HG02981 (cell line): ENCODE measurements at regions not wholly inside any gene's neighbourhood (a gene's known extent, or its start where the extent isn't known, plus 50 kb on each side); places are given as distances from the start of the nearest gene placed in this dataset.
"Not testable (repeated sequence)": the region's sequence is repeated elsewhere in the genome, so short reads cannot be mapped to it uniquely, and the experiment has no call there.

ENCODE experiments used
- ATAC-seq: cut with Tn5 transposase; IDR thresholded peaks from one replicate; pipeline ENCODE4 v1.9.1; 2021; ENCODE audit warnings: mild to moderate bottlenecking, moderate library complexity; ENCODE audit not compliant: unreplicated experiment

DNA sequence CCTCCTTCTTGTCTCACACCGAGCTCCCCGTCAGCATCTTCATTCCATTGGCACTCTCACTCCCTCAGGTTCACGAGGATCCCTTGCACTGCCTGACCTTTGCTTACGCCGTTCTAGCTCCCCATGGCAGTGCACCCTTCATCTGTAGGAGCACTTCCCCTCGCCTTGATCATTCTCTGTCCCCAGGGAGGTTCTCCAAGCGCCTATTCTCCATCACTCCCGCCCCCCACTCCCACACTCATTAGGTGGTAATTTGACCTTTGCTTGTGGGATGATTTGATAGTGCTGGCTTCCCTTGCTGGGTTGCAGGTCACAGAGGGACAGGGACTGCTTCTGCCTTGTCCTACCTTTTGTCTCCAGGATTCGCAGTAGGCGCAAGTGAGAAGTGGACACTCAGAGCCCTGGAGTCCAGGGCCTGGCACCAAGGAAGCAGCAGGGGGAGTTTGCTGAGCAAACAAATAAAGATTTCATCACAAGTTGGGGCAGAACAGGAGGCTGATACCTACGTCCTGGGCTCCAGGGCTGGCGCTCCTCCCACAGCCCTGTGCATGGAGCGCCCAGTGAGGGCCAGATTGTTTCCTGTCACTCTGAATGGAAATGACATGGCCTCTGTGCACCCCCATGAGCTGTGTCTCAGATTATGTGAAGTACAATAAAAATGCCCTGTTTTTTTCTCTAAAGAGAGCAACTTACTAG lies 82.0 kb upstream of the RUNX3 start:
- ATAC-seq, result no peak

DNA sequence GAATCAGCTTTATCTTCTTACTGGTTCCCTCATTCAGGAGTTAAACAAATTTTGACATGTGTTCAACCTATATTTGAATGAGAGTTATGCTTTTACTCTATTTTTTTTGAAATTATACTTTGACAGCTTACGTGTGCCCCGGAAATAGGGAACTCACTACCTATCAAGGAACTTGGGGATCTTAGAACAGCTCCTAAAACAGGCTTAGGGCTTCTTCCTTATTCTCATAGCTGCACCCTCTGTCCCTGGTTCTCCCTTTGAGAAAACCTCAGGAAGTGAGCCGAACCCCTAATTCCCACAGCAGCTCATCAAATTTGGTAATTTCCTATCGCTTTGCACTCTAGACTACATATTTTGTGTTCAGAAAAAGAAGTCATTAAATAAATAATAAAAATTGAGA lies 81.2 kb upstream of the RUNX3 start:
- no peak for ATAC-seq

DNA sequence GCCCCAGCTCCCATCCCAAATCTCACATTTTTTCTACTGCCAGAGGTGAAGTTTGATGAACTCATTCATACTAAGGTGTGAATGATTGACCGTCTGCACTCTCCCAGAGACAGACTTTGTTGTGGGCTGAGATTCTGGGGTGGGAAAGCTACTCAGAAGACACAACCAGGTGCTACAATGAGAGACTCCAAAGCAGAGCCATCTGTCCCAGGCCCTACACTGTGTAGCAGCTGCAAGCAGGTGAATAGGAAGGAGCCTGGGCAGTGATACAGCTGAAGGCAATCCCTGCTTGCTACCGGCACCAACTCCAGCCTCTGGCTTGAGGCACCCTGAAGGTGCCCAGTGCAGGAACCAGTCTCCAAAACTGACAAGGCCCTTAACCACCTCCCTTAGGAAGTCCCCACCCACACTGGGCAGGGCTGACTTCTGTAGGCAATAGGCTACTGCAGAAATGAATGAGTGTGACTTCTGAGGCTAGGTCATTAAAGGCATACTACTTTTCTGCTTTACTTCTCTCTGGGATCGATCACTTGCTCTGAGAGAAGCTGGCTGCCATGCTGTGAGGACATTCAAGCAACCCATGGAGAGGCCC lies 79.7 kb upstream of the RUNX3 start:
- no peak for ATAC-seq

DNA sequence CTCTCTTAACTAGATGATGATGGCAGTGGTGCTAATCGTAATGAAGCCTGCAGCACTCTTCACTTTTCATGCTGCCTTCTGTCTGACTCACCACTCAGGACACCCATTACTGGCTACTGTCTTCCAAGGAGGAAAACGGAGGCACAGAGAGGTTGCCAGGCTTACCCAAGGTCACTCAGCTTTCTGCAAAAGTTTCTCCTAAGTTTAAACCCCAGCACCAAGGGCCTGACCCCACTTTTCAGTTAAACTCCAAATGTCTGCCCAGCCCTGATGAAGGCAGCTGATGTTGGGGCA lies 78.1 kb upstream of the RUNX3 start:
- no peak for ATAC-seq

DNA sequence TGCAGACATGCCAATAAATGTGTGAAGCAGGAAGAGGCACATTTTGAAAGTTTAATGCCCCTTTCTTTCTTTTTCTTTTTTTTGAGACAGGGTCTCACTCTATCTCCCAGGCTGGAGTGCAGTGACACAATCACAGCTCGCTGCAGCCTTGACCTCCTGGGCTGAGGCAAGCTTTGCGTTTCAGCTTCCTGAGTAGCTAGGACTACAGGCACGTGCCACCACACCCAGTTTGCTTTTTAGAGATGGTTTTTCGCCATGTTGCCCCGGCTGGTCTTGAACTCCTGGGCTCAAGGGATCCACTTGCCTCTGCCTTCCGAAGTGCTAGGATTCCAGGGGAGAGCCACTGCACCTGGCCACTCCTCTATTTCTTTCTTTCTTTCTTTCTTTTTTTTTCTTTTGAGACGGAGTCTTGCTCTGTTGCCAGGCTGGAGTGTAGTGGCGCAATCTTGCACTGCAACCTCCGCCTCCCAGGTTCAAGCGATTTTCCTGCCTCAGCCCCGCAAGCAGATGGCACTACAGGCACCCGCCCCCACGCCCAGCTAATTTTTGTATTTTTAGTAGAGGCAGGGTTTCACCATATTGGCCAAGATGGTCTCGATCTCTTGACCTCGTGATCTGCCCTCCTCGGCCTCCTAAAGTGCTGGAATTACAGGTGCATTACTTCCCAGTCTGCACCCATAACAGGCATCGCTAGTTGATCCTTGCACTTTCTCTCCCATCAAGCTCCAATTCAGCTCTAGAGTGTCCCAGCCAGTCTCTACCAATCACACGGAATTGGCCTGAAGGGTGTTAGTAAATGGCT lies 77.5 kb upstream of the RUNX3 start:
- ATAC-seq, result not testable (repeated sequence)

DNA sequence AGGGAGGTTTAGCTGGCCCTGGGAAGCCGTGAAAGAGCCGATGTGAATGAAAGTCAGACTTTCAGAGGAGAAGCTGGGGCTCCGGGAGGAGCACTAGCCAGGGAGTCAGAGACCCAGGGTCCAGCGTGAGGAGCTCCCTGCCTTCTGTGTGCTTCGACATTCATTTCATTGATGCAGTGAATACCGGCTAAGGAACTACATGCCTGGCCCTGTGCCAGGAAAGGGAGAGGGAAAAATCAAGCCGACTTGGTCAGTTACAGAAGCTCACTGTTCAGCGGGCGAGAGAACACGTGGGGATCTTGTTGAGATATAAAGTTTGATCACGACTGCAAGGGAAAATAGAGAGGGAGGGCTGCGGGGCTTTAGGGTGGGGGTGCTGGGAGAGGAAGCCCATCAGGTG lies 76.7 kb upstream of the RUNX3 start:
- no peak for ATAC-seq

DNA sequence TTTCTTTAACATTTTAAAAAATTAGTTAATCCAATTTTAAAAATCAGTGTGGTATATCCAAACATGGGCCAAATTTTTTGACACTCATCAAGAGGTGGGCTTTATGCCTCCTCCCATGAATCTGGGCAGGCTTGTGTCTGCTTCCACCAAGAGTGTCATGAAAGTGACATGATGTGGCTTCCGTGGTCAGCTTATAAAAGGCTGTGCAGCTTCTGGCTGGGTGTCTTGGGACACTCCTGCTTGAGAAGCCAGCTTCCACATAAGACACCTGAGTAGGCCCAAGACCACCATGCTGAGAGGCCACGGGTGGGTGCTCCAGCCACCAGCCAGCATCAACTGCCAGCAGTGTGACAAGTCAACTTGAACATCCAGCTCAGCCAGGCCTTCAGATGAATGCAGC lies 74.3 kb upstream of the RUNX3 start:
- ATAC-seq, result no peak

DNA sequence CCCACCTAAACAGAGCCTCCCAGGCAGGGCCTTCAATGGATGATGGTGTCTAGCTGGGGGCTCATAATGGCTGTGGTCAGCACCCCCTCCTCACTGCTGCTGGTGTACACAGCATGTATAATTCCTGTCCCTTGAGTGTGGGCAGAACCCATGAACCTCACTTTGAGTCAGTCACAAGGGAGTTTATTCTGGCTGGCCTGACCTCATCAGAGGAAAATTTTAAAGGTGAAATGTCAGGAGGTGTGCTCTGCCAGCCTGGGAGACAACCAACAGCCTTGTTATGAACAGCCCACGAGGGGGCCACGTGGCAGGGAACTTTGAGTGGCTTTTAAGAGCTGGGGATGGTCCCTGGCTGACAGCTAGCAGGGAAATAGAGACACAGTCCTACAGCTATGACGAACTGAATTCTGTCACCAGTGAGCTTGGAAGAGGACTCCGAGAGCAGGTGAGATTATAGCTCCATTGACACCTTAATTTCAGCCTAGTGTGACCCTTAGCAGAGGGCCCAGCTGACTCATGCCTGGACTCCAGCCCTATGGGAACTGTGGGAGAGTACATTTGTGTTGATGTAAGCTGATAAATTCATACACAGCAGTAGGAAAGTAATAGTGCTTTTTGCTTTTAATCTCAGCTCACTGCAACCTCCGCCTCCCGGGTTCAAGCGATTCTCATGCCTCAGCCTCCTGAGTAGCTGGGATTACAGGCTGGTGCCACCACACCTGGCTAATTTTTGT lies 73.5 kb upstream of the RUNX3 start:
- ATAC-seq, result no peak

DNA sequence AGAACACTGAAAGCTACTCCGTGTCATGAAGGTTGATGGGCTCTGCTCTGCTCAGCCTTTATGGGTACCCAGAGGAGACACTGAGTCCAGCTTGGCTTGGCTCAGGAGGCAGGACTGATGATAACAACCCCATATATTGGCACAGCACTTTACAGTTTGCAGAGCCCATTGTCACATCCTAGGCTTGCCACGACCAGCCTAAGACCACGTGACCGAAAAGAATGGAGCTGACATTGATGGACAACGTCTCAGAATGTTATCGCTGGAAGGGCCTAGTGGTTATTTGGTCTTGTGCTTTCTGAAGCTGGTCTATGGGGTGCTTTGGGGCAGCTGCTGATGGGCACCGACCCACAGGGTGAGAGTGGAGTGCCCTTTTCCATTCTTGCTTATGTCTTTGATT lies 72.9 kb upstream of the RUNX3 start:
- no peak for ATAC-seq

DNA sequence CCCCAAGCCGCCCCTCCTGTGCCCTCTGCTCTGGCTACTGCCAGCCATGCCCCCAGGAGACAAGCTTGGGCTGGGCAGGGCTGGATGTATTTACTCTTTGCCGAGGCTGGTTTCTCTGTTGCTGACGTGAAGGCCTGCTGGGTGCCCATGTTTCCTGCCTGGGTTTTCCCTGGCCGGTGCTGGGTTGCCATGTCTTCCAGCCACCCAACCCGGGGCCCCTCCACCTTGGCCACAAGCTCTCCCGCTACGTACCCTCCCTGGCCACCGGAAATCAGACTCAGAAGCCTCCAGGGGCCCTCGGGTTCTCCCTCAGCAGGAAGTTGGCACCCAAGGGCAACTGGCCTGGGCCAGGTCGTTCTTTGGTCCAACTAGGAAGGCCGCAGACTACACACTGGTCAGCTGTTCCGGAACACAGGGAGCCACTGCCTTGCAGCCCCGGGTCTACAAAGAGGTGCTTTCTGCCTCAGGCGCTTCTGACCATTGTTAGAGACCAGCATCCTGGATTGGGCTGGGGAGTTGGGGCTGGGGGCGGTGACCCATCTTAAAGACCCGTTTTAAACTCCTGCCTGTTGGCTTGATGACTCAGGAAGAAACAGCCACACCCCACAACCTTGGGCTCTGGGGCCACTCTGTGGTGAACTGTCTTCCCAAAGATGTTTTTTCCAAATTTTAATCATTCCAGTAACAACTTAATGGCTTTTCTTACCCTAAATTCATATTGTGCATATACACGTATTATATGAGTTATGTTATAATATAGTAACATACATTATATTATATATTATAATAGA lies 71.2 kb upstream of the RUNX3 start:
- ATAC-seq, result no peak

DNA sequence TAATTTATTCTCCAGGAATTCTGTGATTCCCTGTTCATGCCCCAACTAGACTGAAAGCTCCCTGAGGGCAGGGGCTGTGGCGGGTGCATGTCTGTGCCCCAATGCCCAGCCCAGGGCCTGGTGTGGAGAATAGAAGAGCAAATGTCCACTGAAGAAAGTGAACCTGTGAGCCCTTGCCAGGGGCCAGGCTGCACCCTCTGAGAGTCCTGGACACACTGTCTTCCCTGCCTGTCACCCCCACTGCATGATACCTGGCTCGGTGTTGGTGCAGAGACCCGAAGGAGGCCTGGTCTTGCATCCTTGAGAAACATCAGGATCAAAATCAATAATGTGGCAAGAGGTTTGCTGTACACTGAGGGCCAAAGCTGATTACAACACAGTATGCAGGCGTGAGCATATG lies 69.8 kb upstream of the RUNX3 start:
- no peak for ATAC-seq

DNA sequence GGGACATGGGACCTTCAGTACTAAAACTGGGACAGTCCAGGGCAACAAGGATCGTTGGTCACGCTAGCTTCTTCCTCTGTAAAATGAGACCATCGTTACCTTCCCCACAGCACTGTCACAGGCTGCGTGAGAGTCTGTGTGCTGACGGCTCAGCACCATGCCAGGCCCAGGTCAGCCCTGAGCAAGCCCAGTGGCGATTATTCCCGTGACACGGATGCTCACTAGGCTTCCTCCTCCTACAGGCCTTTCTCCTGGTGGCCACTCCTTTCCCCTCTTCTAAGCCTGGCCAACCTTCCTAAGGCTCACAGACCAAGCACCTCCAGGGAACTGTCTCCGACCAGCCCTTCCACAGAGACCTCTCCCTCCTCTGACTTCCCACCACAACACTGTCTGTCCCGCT lies 69.3 kb upstream of the RUNX3 start:
- no peak for ATAC-seq

DNA sequence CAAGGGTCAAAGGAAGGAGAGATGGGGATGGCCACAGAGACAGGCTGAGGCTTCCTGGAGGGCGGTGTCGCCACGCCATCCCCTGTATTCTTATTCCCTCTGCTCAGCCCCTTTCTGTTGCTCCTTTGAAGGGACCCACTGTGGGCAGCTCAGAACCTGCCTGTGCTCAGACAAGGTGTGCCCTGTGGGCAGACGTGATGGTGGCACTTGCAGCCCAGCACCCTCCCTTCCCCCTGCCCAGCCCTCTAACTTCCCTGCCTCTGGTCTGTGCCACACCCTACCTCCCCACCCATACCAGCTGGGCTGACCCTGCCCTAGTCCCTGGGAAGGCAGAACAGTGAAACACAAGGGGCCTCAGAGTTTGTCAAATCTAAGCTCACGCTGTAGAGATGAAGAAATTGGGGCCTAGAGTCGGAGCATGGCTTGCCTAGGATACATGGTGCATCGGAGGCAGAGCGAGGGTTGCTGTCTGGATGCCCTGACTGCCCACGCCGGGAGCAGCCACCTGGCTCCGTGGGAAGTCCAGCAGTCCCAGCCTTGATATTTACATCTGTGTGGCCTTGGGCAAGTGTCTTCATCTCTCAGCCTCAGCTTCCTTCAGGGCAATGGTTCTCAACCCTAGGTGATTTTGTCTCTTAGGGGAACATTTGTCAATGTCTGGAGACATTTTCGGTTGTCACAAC lies 68.6 kb upstream of the RUNX3 start:
- no peak for ATAC-seq

DNA sequence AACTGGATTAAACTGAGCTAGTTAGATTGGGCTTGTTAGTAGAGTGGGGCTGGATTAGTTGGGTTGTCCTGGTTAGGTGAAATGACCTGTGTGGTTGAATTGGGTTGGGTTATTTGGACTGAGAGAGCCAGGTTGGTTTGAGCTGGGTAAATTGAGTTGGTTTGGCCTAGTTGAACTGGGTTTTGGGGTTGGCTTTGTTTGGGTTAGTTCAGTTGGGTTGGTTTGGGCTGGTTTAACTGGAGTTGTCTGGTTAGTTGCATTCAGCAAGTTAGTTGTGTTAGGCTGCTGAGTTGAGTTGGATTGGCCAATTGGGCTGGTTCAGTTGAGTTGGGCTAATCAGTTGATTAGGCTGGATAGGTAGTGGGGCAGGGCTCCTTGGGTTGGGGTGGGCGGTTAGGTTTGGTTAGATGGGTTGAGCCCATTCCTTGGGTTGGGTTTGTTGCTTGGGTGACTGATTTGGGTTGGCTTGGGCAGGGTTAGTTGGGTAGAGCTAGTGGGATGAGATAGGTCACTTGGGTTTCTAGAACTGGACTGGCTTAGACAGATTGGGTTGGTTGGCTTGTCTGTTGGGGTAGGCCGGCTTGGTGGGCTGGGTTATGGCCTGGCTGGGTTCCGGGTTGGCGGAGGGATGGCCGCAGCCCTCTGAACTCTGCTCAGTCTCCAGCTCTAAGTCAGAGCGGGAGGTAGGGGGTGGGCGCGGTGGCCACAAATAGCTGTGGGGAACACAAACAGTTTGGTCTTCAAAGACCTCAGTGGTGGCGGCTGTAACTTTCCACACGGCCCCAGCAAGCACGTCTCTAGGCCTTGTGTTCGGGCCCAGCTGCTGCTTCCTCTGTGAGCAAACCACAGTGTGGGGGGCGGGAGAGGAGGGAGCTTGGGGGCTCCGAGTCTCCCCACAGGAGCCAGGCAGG lies 67.2 kb upstream of the RUNX3 start:
- no peak for ATAC-seq

DNA sequence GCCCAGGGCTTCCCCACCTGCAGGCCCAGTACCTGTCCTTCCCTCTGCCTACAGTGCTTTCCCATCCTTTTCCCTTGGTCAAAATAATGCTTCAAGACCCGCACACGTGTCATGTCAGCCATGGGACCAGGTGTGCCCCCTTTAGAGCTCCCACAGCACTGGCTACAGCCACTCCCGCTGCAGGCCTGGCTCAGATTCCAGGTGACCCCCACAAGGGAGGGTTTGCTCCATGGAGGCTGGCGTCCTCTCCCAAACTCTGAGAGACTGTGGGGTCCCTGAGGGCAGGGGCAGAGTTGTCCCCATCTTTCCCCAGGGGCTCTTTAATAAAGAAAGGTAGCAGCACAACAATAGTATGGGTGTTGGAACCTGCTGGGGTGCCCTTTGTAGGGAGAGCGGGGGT lies 66.4 kb upstream of the RUNX3 start:
- no peak for ATAC-seq

DNA sequence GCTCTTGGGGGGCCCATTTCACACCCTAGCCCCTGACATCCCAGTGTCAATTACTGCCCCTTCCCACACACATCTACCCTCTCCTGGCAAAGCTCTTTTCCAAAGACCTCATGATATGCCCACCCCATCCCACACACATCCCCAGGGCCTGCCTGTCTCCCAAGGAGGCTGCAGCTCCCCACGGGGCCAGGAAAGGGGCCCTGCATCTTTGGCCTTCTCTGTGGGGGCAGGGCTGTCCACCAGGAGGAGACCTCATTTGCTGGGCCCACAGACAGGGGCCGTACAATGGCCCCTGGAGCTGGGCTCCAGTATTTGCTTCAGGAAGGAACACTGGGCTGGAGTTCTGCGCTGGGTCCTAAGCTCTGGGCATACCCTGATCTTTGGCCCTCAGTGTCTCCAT lies 65.6 kb upstream of the RUNX3 start:
- ATAC-seq, result no peak

DNA sequence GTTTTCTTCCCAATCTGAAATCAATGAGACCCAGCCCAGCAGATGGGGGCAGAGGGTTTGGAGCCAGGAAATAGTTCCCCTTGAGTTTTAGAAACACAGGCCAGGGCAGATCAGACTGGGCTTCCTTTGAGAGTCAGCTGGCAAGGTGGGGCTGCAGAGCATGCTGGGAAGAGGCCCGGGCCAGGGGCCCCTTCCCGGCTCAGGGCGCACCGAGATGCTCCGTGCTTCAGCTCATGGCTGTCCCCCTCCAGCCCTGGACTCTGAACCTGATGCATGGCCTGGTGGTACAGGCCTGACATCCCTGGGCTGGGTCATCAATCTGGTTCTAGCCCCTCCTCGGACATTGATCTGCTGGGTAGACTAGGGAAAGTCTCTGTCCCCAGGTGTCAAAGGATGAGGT lies 65.1 kb upstream of the RUNX3 start:
- ATAC-seq, result no peak

DNA sequence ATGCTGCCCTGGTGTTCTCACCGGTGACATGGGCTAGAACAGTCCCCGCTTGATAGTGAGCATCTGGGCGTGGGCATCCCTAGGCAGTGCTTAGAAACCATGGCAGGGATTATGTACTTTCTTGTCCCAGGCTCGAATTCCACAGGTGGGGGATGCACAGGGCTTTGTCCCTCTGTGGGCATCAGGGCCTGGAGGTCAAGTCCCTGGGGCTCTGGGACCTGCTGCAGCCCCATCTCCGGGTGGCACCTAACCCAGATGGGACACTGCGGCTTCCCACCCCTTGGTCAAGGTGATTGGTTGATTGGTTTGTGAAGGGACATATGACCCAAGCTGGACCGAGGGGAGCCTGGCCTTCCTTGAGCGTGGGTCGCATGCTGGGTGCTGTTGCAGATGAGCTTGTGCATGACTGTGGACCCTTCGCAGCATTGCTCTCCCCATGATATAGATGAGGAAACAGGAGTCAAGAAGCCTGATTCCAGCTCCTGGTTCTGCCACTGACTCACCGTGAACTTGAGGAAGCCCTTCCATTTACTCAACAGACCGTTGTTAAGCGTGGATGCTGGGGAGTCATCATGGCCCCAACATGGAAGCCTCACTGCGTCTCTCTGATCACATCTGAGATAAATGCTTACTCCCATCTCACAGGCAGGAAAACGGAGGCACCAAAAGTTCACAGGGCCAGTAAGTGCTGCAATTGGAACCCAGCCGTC lies 64.0 kb upstream of the RUNX3 start:
- no peak for ATAC-seq

DNA sequence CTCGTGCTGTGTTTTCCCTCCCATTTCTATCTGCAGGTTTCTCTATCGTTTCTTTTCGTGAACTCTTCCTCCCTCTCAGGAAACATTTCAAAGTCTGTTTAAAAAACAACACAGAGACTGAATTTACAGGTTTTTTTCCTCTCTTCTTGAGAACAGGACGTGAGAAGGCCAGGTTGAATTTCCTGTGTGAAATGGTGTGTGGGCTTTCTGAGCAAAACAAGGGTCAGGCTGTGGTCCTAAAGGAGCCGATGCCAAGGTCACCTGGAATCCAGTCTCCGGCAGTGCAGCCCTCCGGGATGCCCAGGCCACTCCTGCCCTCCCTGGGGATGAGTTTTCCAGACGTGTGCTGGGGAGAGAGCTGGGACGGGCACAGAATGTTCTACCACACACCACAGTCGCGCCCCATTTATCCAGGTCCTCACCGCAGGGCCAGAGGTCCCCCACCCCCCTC lies 62.7 kb upstream of the RUNX3 start:
- no peak for ATAC-seq
